ENCODE measurements at regions not wholly inside any gene's neighbourhood (a gene's known extent, or its start where the extent isn't known, plus 50 kb on each side); places are given as distances from the start of the nearest gene placed in this dataset.

GRCh38 chr2:126536605-126537200, 119.3 kb upstream of the GYPC start:
- Histone ChIP-seq H3F3A (ENCODE audit: low read length, unreplicated experiment) (no peaks in the 10 kb centered on the region), H3K79me2 (ENCODE audit: low read length) (no peaks in the 10 kb centered on the region), H3K4me1 (ENCODE audit: insufficient read depth, low read length) (no peaks in the 10 kb centered on the region), H3K27ac (ENCODE audit: low read length) (no peak overlapping the region), H4K20me1 (ENCODE audit: low read length) (no peaks in the 10 kb centered on the region), H3K4me2 (ENCODE audit: low read length) (no peak overlapping the region), H3K27me3 (ENCODE audit: low read length) (no peaks in the 10 kb centered on the region), H3K9ac (ENCODE audit: low read length) (no peak overlapping the region), H3K4me3 (ENCODE audit: low read length) (no peak overlapping the region), H3K9me2 (replicated peaks; ENCODE audit: low read length) (no peaks in the 10 kb centered on the region), H3K9me3 (ENCODE audit: low read length) (no peaks in the 10 kb centered on the region), H2AFZ (ENCODE audit: low read length) (no peak overlapping the region), H3K36me3 (ENCODE audit: low read depth, low read length) (no peaks in the 10 kb centered on the region)
- no TSS peak for BruUV-seq (replicated peaks)
- TF ChIP-seq EZH2 (IDR thresholded peaks at IDR 0.05; ENCODE audit: low read length, unreplicated experiment), result no peak
- no peak for TF ChIP-seq CTCF (conservative IDR thresholded peaks at IDR 0.05; ENCODE audit: low read depth, low read length)
- TF ChIP-seq EZH2phosphoT487 (IDR thresholded peaks at IDR 0.05; ENCODE audit: borderline replicate concordance, low read length), result no peak
- ATAC-seq, result no peak
- POLR2A ChIA-PET (ENCODE audit: unreplicated experiment), result no interaction called here
- intact Hi-C loops (cut with micrococcal nuclease), result no loop called here
- CTCF ChIA-PET, result no interaction called here
- no peak for DNase-seq

DNA sequence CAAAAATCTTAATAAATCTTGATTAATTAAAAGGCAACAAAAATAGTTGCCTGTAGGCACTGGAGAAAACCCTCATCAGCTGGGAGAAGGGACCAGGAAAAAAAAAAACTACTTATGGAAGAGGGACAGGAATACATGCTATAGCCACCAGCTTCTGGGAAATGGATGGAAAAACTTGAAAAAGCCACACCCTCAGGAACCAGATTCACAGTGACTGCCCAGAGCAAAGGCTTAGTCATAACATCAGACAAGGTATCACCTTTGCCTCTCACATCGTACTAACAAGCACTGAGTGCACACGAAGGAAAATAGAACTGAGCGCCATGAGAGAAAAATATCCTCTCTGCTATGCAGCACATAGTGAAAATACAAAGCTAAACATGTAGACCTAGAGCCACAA, 116.9 kb upstream of the GYPC start:
- no peak overlapping the region for H3K4me3 ChIP-seq (ENCODE audit: low read length)
- ChIA-PET CTCF (no interaction called here), POLR2A (ENCODE audit: unreplicated experiment) (no interaction called here)
- no peaks in the 10 kb centered on the region for H3K36me3 ChIP-seq (ENCODE audit: low read depth, low read length)
- no peak overlapping the region for H3K27ac ChIP-seq (ENCODE audit: low read length)
- H3K4me2 ChIP-seq (ENCODE audit: low read length), result no peak overlapping the region
- no peak for DNase-seq
- no peak overlapping the region for H3K9ac ChIP-seq (ENCODE audit: low read length)
- H3F3A ChIP-seq (ENCODE audit: low read length, unreplicated experiment), result no peaks in the 10 kb centered on the region
- H4K20me1 ChIP-seq (ENCODE audit: low read length), result no peaks in the 10 kb centered on the region
- H3K9me2 ChIP-seq (replicated peaks; ENCODE audit: low read length), result no peaks in the 10 kb centered on the region
- H3K9me3 ChIP-seq (ENCODE audit: low read length), result 0 out of 2 replicates have a peak, but pooled peaks cover 6% of the 10 kb centered on the region
- H3K27me3 ChIP-seq (ENCODE audit: low read length), result no peaks in the 10 kb centered on the region
- intact Hi-C loops (cut with micrococcal nuclease), result no loop called here
- no TSS peak for BruUV-seq (replicated peaks)
- H3K79me2 ChIP-seq (ENCODE audit: low read length), result no peaks in the 10 kb centered on the region
- no peak overlapping the region for H2AFZ ChIP-seq (ENCODE audit: low read length)
- TF ChIP-seq EZH2phosphoT487 (IDR thresholded peaks at IDR 0.05; ENCODE audit: borderline replicate concordance, low read length) (no peak), EZH2 (IDR thresholded peaks at IDR 0.05; ENCODE audit: low read length, unreplicated experiment) (no peak), CTCF (conservative IDR thresholded peaks at IDR 0.05; ENCODE audit: low read depth, low read length) (no peak)
- ATAC-seq, result no peak
- H3K4me1 ChIP-seq (ENCODE audit: insufficient read depth, low read length), result no peaks in the 10 kb centered on the region

DNA sequence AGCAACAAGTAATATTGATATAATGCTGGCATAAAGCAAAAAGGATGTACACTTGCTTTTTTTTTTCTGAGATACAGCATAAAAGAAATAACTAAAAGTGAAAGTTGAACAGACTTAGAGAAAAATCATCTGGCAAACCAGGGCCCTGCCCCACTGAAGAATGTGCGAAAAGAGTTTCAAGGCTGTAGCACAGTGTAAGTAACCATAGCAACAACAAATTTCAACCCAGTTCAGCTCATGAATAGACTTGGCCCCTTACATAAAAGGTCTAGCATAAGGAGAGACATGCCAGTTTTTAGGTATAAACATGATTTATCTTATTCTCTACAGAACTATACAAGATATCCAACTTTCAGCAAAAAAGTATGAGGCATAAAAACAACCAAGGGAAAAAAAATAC, 113.7 kb upstream of the GYPC start:
- 0 out of 2 replicates have a peak, but pooled peaks cover 6% of the 10 kb centered on the region for H3K9me3 ChIP-seq (ENCODE audit: low read length)
- H3K9ac ChIP-seq (ENCODE audit: low read length), result no peak overlapping the region
- TF ChIP-seq EZH2 (IDR thresholded peaks at IDR 0.05; ENCODE audit: low read length, unreplicated experiment) (no peak), EZH2phosphoT487 (IDR thresholded peaks at IDR 0.05; ENCODE audit: borderline replicate concordance, low read length) (no peak), CTCF (conservative IDR thresholded peaks at IDR 0.05; ENCODE audit: low read depth, low read length) (no peak)
- H3K4me2 ChIP-seq (ENCODE audit: low read length), result no peak overlapping the region
- H3K4me3 ChIP-seq (ENCODE audit: low read length), result no peak overlapping the region
- H2AFZ ChIP-seq (ENCODE audit: low read length), result no peak overlapping the region
- no peaks in the 10 kb centered on the region for H3F3A ChIP-seq (ENCODE audit: low read length, unreplicated experiment)
- no TSS peak for BruUV-seq (replicated peaks)
- ChIA-PET POLR2A (ENCODE audit: unreplicated experiment) (no interaction called here), CTCF (no interaction called here)
- no peak overlapping the region for H3K27ac ChIP-seq (ENCODE audit: low read length)
- H3K9me2 ChIP-seq (replicated peaks; ENCODE audit: low read length), result no peaks in the 10 kb centered on the region
- H3K4me1 ChIP-seq (ENCODE audit: insufficient read depth, low read length), result no peaks in the 10 kb centered on the region
- no peaks in the 10 kb centered on the region for H3K27me3 ChIP-seq (ENCODE audit: low read length)
- intact Hi-C loops (cut with micrococcal nuclease), result no loop called here
- DNase-seq (no peak), ATAC-seq (no peak)
- no peaks in the 10 kb centered on the region for H4K20me1 ChIP-seq (ENCODE audit: low read length)
- H3K36me3 ChIP-seq (ENCODE audit: low read depth, low read length), result no peaks in the 10 kb centered on the region
- H3K79me2 ChIP-seq (ENCODE audit: low read length), result no peaks in the 10 kb centered on the region
